GM18867 (cell line): ENCODE measurements at regions not wholly inside any gene's neighbourhood (a gene's known extent, or its start where the extent isn't known, plus 50 kb on each side); places are given as distances from the start of the nearest gene placed in this dataset.

Experiments used
- ATAC-seq: cut with Tn5 transposase; IDR thresholded peaks from one replicate; pipeline ENCODE4 v1.9.1; 2021; ENCODE audit warnings: mild to moderate bottlenecking, moderate library complexity; ENCODE audit not compliant: unreplicated experiment

GRCh38 chr7:41834805-41835694 lies 132.2 kb upstream of the INHBA start:
- ATAC-seq, result no peak

- no peak for ATAC-seq
These were observed 130.1 kb upstream of the INHBA start for GRCh38 chr7:41832941-41833340.

- ATAC-seq, result no peak
These were observed 127.4 kb upstream of the INHBA start for GRCh38 chr7:41830271-41830670.

DNA sequence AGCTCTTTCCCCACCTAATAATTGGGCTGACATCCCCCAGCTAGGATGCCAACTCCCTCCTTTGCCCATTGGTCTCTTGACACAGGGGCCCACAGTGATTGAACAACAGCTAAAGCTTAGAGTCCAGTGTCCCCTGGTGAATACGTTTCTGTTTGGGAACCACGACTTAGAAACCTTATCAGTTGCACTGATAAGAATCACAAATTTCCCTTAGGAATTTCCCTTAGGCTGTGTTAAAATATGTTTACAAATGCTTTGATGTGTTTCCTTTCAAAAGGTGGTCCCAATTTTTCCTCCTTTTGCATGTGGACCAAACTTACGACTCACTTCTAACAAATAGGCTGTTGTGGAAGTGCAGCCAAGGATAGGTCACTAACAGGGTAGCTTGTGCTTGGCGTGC lies 126.0 kb upstream of the INHBA start:
- no peak for ATAC-seq

- ATAC-seq, result no peak
These were observed 123.8 kb upstream of the INHBA start for GRCh38 chr7:41826641-41827040.

GRCh38 chr7:41825927-41826480 lies 123.1 kb upstream of the INHBA start:
- no peak for ATAC-seq

GRCh38 chr7:41824284-41824683 lies 121.4 kb upstream of the INHBA start:
- no peak for ATAC-seq

DNA sequence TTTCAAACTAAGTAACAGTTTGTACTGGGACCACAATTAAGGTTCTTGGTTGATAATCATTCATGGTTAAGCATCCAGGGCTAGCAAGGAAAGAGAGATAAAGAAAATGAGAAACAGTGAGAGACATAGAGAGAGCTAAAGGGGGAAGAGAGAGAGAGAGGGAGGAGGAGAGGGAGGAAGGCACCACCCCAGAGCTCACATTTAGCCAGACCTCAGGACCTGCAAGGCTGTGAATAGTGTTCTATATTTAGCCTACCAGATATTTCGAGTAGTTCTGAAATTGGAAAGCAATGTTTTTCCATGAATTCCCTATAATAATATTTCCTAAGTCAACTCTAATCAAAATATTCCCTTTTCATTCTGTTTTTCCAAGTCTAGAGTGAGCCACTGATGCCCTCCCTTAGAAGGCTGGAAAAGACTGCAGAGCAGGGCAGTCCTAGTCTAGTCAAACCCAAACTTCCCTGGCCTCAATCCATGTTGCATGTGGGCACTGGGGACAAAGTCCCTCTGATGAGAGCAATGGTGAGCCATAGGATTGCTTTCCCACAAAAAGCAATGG lies 119.4 kb upstream of the INHBA start:
- no peak for ATAC-seq

GRCh38 chr7:41821521-41822213 lies 118.8 kb upstream of the INHBA start:
- ATAC-seq, result no peak

- no peak for ATAC-seq
These were observed 117.3 kb upstream of the INHBA start for GRCh38 chr7:41820111-41820671.

DNA sequence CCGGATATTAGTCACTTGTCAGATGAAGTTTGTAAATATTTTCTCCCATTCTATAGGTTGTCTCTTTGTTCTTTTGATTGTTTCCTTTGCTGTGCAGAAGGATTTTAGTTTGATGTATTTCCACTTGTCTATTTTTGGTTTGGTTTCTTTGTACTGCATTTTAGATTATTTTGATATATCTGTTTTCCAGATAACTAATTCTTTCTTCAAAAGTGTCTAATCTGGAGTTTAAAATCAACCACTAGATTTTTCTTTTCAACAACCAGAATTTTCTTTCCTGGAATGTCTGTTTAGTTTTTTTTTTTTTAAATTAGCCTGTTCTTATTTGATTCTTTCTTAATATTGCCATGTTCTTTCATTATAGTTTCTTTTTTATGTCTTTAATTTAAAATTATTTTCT lies 116.8 kb upstream of the INHBA start:
- no peak for ATAC-seq

DNA sequence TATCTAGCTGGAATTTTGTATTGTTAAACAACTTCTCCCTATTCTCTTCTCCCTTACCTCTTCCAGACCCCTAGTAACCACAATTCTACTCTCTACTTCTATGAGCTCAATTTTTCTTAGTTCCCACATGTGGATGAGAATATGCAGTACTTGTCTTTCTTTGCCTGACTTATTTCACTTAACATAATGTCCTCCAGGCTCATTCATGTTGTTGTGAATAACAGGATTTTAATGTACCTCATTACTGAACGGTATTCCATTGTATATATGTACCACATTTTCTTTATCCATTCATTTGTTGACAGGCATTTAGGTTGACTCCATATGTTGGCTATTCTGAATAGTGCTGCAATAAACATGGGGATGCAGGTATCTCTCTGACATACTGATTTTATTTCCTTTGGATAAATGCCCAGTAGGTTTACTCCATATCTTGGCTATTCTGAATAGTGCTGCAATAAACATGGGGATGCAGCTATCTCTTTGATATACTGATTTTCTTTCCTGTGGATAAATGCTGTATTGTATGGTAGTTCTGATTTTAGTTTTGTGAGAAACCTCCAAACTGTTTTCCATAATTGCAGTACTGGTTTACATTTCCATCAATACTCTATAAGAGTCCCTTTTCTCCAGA lies 116.0 kb upstream of the INHBA start:
- no peak for ATAC-seq

DNA sequence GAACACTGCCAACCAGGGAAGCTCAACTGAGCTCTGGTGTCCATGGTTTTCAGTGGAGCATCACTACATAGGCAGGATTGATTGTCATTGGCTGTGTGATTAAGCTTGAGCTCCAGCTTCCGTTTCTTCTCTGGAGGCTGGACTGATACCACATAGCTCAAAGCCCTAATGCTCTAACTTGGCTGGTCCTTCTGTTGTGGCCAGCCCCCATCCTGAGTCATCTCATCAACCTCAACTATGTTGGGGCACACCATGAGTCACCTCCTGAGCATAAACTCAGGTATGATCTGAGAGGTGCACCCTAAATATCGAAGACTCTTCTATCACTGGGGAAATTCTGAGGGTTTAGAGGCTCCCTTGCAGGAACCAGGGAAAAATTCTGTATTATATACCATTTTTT lies 114.5 kb upstream of the INHBA start:
- peak; percentile 73 for ATAC-seq

DNA sequence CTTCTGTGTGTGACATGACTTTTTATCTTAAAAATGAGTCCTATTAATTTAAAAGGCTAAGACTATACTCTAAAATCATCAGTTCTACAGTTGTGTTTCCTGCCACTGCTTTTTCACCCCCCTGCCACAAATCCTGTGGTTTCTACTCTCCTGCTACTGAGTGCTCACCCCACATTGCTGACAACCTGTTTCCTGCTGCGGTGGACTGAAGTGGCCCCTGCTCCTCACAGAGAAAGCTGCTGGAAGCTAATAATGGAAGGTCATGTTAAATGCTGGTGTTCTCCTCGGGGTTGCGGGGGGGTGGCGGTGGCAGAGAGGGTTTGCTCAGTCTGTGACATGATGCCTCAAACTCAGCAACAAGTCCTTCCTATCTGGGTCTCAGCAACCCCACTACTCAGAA lies 113.2 kb upstream of the INHBA start:
- no peak for ATAC-seq

GRCh38 chr7:41814888-41815287 lies 112.0 kb upstream of the INHBA start:
- no peak for ATAC-seq

GRCh38 chr7:41813286-41813685 lies 110.4 kb upstream of the INHBA start:
- ATAC-seq, result no peak

- ATAC-seq, result no peak
These were observed 109.1 kb upstream of the INHBA start for GRCh38 chr7:41811941-41812340.

- peak; percentile 96 for ATAC-seq
These were observed 107.2 kb upstream of the INHBA start for GRCh38 chr7:41809940-41810576.

GRCh38 chr7:41809529-41809939 lies 106.6 kb upstream of the INHBA start:
- no peak for ATAC-seq

DNA sequence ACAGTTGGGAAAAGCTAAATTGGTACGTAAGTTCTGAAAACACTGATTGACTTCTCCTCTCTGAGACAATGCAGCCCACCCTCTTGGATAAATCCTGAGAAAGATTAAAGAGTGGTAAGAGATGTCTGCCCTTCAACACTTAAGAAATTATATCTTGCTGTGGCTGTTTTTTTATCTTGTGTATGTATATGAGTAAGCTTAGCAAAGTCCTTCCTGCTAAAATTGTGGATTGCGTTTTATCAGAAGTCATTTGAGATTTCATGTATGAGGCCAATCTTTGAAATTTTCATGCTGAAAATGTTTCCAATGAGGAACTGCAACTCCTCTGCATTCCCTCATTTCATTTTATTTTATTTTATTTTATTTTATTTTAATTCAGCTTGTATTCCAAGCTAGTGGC lies 106.2 kb upstream of the INHBA start:
- no peak for ATAC-seq
